Ishikawa (cell line): ENCODE measurements at regions not wholly inside any gene's neighbourhood (a gene's known extent, or its start where the extent isn't known, plus 50 kb on each side); places are given as distances from the start of the nearest gene placed in this dataset.

Source experiments
- CEBPB ChIP-seq: IDR thresholded peaks from 2 replicates; pipeline ENCODE4 v1.6.1; 2012
- CREB1 ChIP-seq: IDR thresholded peaks from 2 replicates; pipeline ENCODE4 v1.6.1; 2012; ENCODE audit warnings: low read depth
- EGR1 ChIP-seq: IDR thresholded peaks from 2 replicates; pipeline ENCODE4 v1.6.1; 2012
- EP300 ChIP-seq: IDR thresholded peaks from 2 replicates; pipeline ENCODE4 v1.6.1; 2012; ENCODE audit warnings: borderline replicate concordance
- FOXM1 ChIP-seq: IDR thresholded peaks from 2 replicates; pipeline ENCODE4 v1.6.1; 2012; ENCODE audit warnings: low read depth, borderline replicate concordance
- MAX ChIP-seq: IDR thresholded peaks from 2 replicates; pipeline ENCODE4 v1.6.1; 2012
- NFIC ChIP-seq: IDR thresholded peaks from 2 replicates; pipeline ENCODE4 v1.6.1; 2012
- RAD21 ChIP-seq: IDR thresholded peaks from 2 replicates; pipeline ENCODE4 v1.6.1; 2012; ENCODE audit warnings: low read depth
- REST ChIP-seq: IDR thresholded peaks from 2 replicates; pipeline ENCODE4 v1.6.1; 2012; ENCODE audit warnings: low read depth, mild to moderate bottlenecking
- TAF1 ChIP-seq: IDR thresholded peaks from 2 replicates; pipeline ENCODE4 v1.6.1; 2012; ENCODE audit warnings: low read depth, mild to moderate bottlenecking
- TCF12 ChIP-seq: IDR thresholded peaks from 2 replicates; pipeline ENCODE4 v1.6.1; 2012; ENCODE audit warnings: low read depth
- TEAD4 ChIP-seq: IDR thresholded peaks from 2 replicates; pipeline ENCODE4 v1.6.1; 2012
- USF1 ChIP-seq: IDR thresholded peaks from 2 replicates; pipeline ENCODE4 v1.6.1; 2012
- YY1 ChIP-seq: IDR thresholded peaks from 2 replicates; pipeline ENCODE4 v1.6.1; 2012; ENCODE audit warnings: low read depth
- ZBTB7A ChIP-seq: IDR thresholded peaks from 2 replicates; pipeline ENCODE4 v1.6.1; 2012; ENCODE audit warnings: low read depth

- no peak for TF ChIP-seq RAD21
- TF ChIP-seq NFIC = no peak
- TF ChIP-seq EGR1 = no peak
- no peak for TF ChIP-seq ZBTB7A
- TF ChIP-seq FOXM1 = no peak
- no peak for TF ChIP-seq TEAD4
- no peak for TF ChIP-seq MAX
- no peak for TF ChIP-seq YY1
- TF ChIP-seq TCF12 = no peak
- no peak for TF ChIP-seq CREB1
- no peak for TF ChIP-seq TAF1
- TF ChIP-seq EP300 = no peak
- no peak for TF ChIP-seq CEBPB
- TF ChIP-seq REST = no peak
- TF ChIP-seq USF1 = no peak
Observed at GRCh38 chr2:46828135-46828438, 87.5 kb downstream of the MCFD2 start.

GRCh38 chr2:46827274-46828134 lies 88.1 kb downstream of the MCFD2 start:
- TF ChIP-seq TEAD4 = no peak
- no peak for TF ChIP-seq MAX
- TF ChIP-seq RAD21 = no peak
- no peak for TF ChIP-seq TCF12
- TF ChIP-seq EP300 = no peak
- no peak for TF ChIP-seq CEBPB
- no peak for TF ChIP-seq ZBTB7A
- TF ChIP-seq FOXM1 = no peak
- no peak for TF ChIP-seq NFIC
- no peak for TF ChIP-seq USF1
- no peak for TF ChIP-seq TAF1
- no peak for TF ChIP-seq YY1
- TF ChIP-seq CREB1 = no peak
- TF ChIP-seq REST = no peak
- no peak for TF ChIP-seq EGR1

- TF ChIP-seq MAX = no peak
- TF ChIP-seq YY1 = no peak
- no peak for TF ChIP-seq NFIC
- no peak for TF ChIP-seq USF1
- no peak for TF ChIP-seq TCF12
- TF ChIP-seq EP300 = no peak
- TF ChIP-seq EGR1 = no peak
- TF ChIP-seq FOXM1 = no peak
- no peak for TF ChIP-seq ZBTB7A
- no peak for TF ChIP-seq TEAD4
- TF ChIP-seq CEBPB = no peak
- TF ChIP-seq RAD21 = no peak
- TF ChIP-seq REST = no peak
- no peak for TF ChIP-seq CREB1
- no peak for TF ChIP-seq TAF1
Observed at GRCh38 chr2:46826569-46827245, 88.9 kb downstream of the MCFD2 start.
